HG02623 (cell line): ENCODE measurements at regions not wholly inside any gene's neighbourhood (a gene's known extent, or its start where the extent isn't known, plus 50 kb on each side); places are given as distances from the start of the nearest gene placed in this dataset.
"Not testable (repeated sequence)": the region's sequence is repeated elsewhere in the genome, so short reads cannot be mapped to it uniquely, and the experiment has no call there.

ENCODE experiments used
- ATAC-seq: cut with Tn5 transposase; IDR thresholded peaks from one replicate; pipeline ENCODE4 v1.9.1; 2021; ENCODE audit warnings: moderate library complexity; ENCODE audit not compliant: unreplicated experiment

DNA sequence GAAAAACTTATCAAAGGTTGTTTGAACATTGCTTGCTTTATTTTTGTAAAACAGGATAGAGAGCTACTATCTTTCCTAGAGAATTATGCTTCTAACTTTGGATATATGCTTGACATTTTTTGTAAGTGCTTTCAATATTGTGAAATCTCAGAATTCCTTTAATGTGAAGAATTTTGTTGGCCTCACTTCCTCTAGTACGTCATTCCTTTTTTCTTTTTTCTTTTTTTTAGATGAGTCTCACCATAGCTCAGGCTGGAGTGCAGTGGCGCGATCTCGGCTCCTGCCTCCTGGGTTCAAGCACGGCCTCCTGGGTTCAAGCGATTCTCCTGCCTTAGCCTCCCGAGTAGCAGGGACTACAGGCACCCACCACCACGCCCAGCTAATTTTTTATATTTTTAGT is 668.1 kb downstream of the RFPL4B start:
- no peak for ATAC-seq

- ATAC-seq = no peak
Measured at GRCh38 chr6:113017353-113017752, 670.2 kb downstream of the RFPL4B start.

DNA sequence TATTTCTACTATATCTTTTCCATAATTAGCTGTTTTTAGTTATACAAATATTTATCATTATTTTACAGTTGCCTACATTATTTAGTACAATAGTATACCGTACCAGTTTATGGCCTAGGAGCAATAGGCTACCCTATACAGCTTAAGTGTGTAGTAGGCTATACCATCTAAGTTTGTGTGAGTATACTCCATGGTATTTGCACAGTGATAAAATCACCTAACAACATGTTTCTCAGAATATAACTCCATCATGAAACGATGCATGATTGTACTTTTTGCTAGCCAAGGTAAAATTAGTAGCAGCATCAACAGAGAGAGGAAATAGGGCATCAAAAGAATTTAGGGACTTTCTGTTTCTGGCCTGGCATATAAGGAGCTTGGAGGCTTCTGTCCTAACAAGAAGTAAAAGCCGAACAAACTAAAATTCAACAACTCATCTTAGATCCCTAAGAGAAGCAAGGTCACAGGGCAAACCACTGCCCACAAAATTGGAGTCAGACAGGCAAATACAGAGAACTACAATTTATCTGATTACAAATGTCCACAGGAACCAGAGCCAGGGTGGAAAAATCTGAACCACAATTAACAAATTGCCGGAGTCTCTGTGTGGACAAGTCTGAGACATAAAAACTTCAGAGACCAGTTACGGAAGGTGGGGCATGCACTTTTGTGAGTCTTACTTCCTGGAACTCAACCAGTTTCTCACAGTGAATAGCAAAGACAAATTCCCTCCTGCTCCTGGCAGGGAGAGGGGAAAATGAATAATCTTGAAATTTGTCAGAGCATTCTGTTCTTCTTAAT is 671.4 kb downstream of the RFPL4B start:
- ATAC-seq = no peak

DNA sequence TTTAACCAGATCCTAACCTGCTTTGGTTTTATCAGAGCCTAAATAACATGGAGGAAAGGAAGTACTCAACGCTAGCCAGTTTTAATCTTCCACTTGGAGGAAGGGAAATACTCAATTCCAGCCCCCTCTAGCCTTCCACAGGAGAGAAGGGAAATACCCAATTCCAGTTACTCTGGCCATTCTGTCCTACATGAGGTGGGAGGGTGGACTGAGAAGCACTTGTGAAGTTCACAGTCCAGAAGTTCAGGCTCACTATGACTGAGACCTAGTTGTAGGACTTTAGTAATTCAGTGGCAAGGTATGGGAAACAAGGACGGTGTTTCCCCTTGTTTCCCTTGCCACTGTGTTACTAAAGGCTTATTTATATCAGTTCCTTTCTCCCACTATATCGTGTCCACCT is 672.0 kb downstream of the RFPL4B start:
- no peak for ATAC-seq

- no peak for ATAC-seq
Measured at GRCh38 chr6:113027780-113028179, 680.6 kb downstream of the RFPL4B start.

DNA sequence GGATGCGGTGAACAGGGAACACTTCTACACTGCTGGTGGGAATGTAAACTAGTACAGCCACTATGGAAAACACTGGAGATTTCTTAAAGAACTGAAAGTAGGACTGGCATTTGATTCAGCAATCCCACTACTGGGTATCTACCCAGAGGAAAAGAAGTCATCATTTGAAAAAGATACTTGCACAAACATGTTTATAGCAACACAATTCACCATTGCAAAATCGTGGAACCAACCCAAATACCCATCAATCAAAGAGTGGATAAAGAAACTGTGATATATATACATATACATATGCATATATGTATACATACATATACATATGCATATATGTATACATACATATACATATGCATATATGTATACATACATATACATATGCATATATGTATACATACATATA is 682.0 kb downstream of the RFPL4B start:
- not testable (repeated sequence) for ATAC-seq

- no peak for ATAC-seq
Measured at GRCh38 chr6:113031591-113032238, 684.6 kb downstream of the RFPL4B start.

DNA sequence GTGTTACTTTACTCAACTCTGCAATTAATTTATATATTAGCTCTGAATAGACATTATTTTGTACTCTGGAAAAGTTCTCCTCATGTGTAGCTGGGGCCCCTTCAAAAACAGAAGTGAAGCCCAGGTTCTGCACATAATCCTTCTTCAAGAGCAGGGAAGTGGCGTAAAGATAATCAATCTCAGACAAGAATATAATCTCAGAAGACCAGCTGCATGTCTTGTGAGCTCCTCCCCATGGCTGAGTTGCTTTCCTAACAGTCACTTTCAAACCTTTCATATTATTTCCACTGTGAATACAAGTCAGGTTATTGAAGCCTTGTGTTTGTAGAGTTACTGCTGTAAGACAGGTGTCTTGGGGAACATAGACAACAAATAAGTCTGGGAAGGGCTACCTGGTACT is 691.9 kb downstream of the RFPL4B start:
- ATAC-seq = no peak

DNA sequence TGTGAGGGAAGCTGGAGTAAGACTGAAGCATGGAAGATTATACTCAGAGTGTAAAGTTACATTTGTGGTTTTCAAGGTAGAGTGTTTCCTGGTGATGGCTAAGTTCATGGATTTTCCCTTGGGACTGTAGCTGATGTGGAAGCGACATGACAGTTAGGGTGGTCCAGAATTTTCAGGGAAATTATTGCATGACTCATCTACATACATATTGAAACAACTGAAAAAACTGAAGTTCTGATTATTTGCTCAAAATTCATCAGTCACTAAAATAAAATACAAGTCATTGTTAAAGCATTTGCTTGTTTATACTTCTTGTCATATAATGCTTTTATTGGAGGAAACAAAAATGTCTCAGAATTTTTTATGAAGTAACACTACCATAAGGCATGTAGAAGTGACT is 700.0 kb downstream of the RFPL4B start:
- no peak for ATAC-seq

DNA sequence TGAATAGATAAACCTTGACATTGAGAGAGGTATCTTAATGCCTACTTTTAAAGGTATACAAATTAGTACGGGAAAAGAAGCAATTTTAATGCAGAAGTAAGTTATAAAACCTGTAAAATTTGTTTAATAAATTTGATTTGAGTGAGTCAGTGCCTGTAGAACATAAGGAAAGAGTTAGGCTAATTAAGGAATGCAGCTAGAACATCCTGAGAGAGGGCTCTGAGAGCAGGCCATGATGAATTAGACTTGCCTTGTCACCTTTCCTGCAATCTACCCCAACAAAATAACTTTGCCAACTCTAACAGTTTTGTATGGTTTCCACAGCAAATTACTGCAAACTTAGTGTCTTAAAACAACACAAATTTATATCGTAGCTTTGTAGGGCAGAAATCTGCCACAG is 700.8 kb downstream of the RFPL4B start:
- no peak for ATAC-seq

- no peak for ATAC-seq
Measured at GRCh38 chr6:113048741-113049140, 701.6 kb downstream of the RFPL4B start.

GRCh38 chr6:113049190-113049589 is 702.1 kb downstream of the RFPL4B start:
- ATAC-seq = no peak

GRCh38 chr6:113050010-113050858 is 703.1 kb downstream of the RFPL4B start:
- ATAC-seq = no peak

- no peak for ATAC-seq
Measured at GRCh38 chr6:113050979-113051378, 703.8 kb downstream of the RFPL4B start.

DNA sequence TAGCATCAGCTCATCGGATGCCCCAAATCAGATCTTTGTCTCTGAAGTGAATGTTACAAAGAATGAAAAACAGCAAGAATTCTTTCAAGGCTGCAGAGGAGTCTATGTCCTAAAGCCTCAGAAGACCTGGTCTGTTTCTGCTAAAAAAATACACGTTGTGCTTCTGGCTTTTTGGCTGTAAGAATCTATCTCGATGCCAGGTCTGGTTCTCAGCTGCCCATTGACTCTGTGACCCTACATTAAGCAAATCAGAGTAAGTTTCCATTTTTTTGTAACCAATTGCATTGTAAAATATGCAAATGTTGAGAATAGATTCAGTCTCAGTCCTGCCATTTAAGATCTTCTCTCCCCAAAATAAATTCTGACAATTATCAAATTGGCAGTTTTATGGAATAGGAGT is 705.4 kb downstream of the RFPL4B start:
- ATAC-seq = no peak

GRCh38 chr6:113055061-113055460 is 707.9 kb downstream of the RFPL4B start:
- no peak for ATAC-seq

- ATAC-seq = no peak
Measured at GRCh38 chr6:113055998-113056397, 708.9 kb downstream of the RFPL4B start.

DNA sequence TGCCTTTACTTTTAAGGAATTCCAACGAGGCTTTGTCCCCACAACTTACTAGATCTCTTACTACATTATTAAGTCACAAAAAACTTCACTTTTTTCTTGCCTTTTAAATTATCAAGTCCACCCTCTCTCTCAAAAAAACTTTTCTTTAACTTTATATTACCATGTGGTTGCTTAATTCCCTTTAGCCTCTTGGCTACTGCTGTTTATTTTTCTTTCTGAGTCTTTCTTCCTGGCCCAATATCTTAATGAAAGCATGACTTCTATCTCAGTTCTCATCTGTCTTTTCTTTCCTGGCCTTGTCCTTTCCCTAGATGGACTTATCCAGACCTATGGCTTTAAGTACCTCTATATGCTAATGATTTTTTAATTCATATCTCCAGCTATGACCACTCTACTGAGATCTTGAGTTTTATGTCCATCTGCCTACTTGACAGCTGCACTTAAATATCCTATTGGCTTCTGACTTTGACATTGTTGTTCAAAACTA is 710.5 kb downstream of the RFPL4B start:
- ATAC-seq = no peak

GRCh38 chr6:113060664-113061063 is 713.5 kb downstream of the RFPL4B start:
- no peak for ATAC-seq

DNA sequence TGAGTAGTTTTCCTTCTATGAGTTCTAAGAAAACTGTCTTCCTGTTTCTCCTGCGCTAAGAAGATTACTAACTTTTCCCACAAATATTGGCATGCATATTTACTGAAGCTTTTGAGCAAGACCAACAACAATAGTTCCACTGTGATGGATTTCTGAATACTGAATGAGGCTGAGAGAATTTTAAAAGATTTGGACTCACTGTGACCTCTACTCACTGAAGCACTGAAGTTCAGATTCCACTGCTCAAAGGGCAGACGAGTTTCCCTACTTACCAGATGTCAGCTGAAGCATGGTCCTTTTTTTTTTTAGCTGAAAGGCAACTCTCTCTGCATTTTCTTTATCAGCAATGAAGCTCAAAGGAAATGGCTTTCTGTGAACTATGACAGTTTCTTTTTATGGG is 718.5 kb downstream of the RFPL4B start:
- ATAC-seq = no peak

- ATAC-seq = no peak
Measured at GRCh38 chr6:113067612-113068275, 720.6 kb downstream of the RFPL4B start.
